SK-N-SH (cell line): ENCODE measurements at regions not wholly inside any gene's neighbourhood (a gene's known extent, or its start where the extent isn't known, plus 50 kb on each side); places are given as distances from the start of the nearest gene placed in this dataset.

ENCODE experiments used
- CHD2 ChIP-seq: fragments of 150-350 bp; IDR thresholded peaks from 2 replicates; pipeline ENCODE4 v1.6.1; 2018; ENCODE audit warnings: low read length; ENCODE audit not compliant: partially characterized antibody
- EP300 ChIP-seq, 2 experiments: IDR thresholded peaks; 2 replicates each; pipeline versions ENCODE4 v1.4.0 to v1.6.1; 2012; ENCODE audit warnings: borderline replicate concordance in 1 of 2, low read depth in 1 of 2, low read length in 1 of 2
- RCOR1 ChIP-seq: fragments of 150-350 bp; IDR thresholded peaks from 2 replicates; pipeline ENCODE4 v1.6.1; 2017; ENCODE audit warnings: antibody characterized with exemption, low read length
- TEAD4 ChIP-seq: IDR thresholded peaks from 2 replicates; pipeline ENCODE4 v1.4.0; 2012; ENCODE audit warnings: mild to moderate bottlenecking, borderline replicate concordance; ENCODE audit not compliant: insufficient read depth
- YY1 ChIP-seq: IDR thresholded peaks from 2 replicates; pipeline ENCODE4 v1.4.0; 2012; ENCODE audit warnings: low read depth, mild to moderate bottlenecking
- TF ChIP-seq, protein P1 (sequence below): IDR thresholded peaks from 2 replicates; pipeline ENCODE4 v1.4.0; 2012; ENCODE audit warnings: low read depth
- TF ChIP-seq, protein P2 (sequence below): fragments of 200-600 bp; sonication (generic); IDR thresholded peaks from 2 replicates; pipeline ENCODE4 v1.6.1; 2017; ENCODE audit warnings: antibody characterized with exemption, mild to moderate bottlenecking, moderate library complexity

DNA sequence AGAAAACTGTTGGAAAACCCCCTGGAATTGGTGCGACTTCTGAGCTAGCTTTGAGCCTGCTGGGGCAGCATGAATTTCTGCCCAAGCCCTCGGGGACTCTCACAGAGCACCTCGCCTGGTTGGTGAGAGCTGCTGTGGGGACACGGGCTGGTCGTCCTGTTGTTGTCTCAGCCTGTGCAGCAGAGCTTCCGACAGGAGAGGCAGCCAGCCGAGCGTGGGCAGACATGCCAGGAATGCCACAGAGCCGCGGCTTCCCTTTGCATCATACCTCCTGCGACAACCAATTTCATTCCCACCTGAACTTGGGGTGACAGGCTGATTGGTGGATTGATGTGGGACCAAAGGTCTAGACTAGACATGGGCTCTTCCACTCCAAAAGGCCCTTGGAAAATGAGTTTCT is 60.2 kb upstream of the NRBF2 start:
- TF ChIP-seq TEAD4 (no peak), RCOR1 (no peak), EP300 (IDR thresholded peaks at IDR 0.05; ENCODE audit: borderline replicate concordance in 1 of 2, low read depth in 1 of 2, low read length in 1 of 2) (no peak), CHD2 (no peak), YY1 (no peak)
- TF ChIP-seq, protein P1, sequence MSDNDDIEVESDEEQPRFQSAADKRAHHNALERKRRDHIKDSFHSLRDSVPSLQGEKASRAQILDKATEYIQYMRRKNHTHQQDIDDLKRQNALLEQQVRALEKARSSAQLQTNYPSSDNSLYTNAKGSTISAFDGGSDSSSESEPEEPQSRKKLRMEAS: no peak
- TF ChIP-seq, protein P2, sequence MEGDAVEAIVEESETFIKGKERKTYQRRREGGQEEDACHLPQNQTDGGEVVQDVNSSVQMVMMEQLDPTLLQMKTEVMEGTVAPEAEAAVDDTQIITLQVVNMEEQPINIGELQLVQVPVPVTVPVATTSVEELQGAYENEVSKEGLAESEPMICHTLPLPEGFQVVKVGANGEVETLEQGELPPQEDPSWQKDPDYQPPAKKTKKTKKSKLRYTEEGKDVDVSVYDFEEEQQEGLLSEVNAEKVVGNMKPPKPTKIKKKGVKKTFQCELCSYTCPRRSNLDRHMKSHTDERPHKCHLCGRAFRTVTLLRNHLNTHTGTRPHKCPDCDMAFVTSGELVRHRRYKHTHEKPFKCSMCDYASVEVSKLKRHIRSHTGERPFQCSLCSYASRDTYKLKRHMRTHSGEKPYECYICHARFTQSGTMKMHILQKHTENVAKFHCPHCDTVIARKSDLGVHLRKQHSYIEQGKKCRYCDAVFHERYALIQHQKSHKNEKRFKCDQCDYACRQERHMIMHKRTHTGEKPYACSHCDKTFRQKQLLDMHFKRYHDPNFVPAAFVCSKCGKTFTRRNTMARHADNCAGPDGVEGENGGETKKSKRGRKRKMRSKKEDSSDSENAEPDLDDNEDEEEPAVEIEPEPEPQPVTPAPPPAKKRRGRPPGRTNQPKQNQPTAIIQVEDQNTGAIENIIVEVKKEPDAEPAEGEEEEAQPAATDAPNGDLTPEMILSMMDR: no peak
